B cell (primary cell): ENCODE measurements at regions not wholly inside any gene's neighbourhood (a gene's known extent, or its start where the extent isn't known, plus 50 kb on each side); places are given as distances from the start of the nearest gene placed in this dataset.

Source experiments
- EZH2 ChIP-seq: IDR thresholded peaks from 2 replicates; pipeline ENCODE4 v1.6.1; 2012; ENCODE audit warnings: borderline replicate concordance, low read depth, mild to moderate bottlenecking, moderate library complexity, low read length; ENCODE audit not compliant: insufficient read depth, poor library complexity, severe bottlenecking
- TF ChIP-seq, protein P1 (sequence below): fragments of 200-600 bp; IDR thresholded peaks from one replicate; pipeline ENCODE4 v1.8.0; 2022; ENCODE audit warnings: antibody characterized with exemption, mild to moderate bottlenecking

DNA sequence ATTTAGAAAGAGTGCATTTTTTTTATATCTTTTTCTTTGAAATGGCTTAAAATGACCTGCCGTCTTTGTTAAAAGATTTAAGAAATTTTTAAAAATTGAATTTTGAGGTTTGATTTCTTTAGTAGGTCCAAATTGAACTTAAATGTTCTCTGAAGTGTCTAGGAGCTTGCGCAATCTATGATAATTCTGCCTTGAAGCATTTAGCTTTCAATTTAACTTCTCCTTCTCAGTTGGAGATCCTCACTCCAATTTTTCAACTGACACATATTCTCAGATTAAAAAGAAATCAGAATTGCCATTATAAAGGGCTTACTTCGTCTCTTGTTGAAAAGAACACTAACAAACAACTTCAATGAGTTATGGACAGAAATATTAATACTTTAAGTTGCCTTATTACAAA, 273.5 kb downstream of the TMA16 start:
- TF ChIP-seq EZH2, result no peak
- TF ChIP-seq, protein P1, sequence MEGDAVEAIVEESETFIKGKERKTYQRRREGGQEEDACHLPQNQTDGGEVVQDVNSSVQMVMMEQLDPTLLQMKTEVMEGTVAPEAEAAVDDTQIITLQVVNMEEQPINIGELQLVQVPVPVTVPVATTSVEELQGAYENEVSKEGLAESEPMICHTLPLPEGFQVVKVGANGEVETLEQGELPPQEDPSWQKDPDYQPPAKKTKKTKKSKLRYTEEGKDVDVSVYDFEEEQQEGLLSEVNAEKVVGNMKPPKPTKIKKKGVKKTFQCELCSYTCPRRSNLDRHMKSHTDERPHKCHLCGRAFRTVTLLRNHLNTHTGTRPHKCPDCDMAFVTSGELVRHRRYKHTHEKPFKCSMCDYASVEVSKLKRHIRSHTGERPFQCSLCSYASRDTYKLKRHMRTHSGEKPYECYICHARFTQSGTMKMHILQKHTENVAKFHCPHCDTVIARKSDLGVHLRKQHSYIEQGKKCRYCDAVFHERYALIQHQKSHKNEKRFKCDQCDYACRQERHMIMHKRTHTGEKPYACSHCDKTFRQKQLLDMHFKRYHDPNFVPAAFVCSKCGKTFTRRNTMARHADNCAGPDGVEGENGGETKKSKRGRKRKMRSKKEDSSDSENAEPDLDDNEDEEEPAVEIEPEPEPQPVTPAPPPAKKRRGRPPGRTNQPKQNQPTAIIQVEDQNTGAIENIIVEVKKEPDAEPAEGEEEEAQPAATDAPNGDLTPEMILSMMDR, result no peak
